ENCODE measurements at regions not wholly inside any gene's neighbourhood (a gene's known extent, or its start where the extent isn't known, plus 50 kb on each side); places are given as distances from the start of the nearest gene placed in this dataset.

GRCh38 chr7:131843898-131844331 lies 287.5 kb upstream of the PODXL start:
- TF ChIP-seq, protein P1, sequence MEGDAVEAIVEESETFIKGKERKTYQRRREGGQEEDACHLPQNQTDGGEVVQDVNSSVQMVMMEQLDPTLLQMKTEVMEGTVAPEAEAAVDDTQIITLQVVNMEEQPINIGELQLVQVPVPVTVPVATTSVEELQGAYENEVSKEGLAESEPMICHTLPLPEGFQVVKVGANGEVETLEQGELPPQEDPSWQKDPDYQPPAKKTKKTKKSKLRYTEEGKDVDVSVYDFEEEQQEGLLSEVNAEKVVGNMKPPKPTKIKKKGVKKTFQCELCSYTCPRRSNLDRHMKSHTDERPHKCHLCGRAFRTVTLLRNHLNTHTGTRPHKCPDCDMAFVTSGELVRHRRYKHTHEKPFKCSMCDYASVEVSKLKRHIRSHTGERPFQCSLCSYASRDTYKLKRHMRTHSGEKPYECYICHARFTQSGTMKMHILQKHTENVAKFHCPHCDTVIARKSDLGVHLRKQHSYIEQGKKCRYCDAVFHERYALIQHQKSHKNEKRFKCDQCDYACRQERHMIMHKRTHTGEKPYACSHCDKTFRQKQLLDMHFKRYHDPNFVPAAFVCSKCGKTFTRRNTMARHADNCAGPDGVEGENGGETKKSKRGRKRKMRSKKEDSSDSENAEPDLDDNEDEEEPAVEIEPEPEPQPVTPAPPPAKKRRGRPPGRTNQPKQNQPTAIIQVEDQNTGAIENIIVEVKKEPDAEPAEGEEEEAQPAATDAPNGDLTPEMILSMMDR (IDR thresholded peaks at IDR 0.05), result no peak
- no peak for TF ChIP-seq POLR2A (IDR thresholded peaks at IDR 0.05)

All from right lobe of liver (tissue), 4 donors.